HG03439 (cell line): ENCODE measurements at regions not wholly inside any gene's neighbourhood (a gene's known extent, or its start where the extent isn't known, plus 50 kb on each side); places are given as distances from the start of the nearest gene placed in this dataset.

Experiments
- ATAC-seq: cut with Tn5 transposase; IDR thresholded peaks from one replicate; pipeline ENCODE4 v1.9.1; 2021; ENCODE audit warnings: mild to moderate bottlenecking, moderate library complexity; ENCODE audit not compliant: unreplicated experiment

GRCh38 chr19:28404472-28404871, 808.5 kb downstream of the UQCRFS1 start:
- ATAC-seq = no peak

DNA sequence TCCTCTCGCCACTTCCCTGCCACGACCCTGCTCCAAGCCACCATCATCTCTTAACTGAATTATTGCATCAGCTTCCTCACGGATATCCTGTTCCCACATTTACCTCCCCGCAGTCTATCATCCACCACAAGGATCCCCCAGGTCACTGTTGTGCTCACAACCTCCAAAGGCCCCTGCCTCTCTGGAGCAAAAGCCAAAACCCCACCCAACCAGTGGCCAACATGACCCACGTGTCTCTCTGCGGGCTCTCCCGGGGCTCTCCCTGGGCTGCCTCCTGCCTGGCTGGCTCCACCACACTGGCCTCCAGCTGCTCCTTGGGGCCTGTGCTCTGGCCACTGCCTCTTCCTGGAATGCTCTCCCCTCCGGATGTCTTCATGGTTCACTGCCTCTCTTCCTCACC, 809.3 kb downstream of the UQCRFS1 start:
- no peak for ATAC-seq

- no peak for ATAC-seq
These were observed 810.2 kb downstream of the UQCRFS1 start for GRCh38 chr19:28402701-28403290.

DNA sequence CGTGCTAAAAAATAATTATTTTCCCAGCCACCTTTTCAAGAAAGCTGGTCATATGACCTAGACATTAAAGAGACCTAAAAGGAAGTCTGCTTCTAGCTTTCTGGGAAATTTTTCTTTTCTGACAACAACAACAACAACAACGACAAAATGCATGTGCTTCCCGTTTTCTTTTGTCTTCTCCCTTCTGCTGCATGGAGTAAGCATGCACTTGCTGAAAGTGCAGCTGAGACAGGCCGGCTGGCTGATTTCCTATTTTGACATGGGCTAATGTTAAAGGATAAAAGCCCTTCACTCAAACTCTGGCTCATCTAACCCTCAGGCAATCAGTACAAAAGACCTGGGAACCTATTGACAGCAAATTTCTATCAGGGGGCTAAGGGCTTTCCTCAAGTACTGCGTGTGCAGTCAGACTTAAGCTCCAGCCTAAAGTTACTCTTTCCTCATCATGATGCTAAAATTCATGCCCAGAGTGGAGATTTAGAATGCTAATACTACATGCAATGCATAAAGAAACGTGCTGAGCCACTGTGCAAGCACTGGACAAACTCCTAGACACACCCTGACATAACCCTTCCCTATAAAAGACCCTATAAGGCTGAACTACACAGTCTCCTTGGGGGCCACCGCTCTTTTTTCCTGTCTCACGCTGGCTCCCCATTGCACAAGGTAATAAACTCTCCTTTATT, 811.1 kb downstream of the UQCRFS1 start:
- ATAC-seq = no peak

DNA sequence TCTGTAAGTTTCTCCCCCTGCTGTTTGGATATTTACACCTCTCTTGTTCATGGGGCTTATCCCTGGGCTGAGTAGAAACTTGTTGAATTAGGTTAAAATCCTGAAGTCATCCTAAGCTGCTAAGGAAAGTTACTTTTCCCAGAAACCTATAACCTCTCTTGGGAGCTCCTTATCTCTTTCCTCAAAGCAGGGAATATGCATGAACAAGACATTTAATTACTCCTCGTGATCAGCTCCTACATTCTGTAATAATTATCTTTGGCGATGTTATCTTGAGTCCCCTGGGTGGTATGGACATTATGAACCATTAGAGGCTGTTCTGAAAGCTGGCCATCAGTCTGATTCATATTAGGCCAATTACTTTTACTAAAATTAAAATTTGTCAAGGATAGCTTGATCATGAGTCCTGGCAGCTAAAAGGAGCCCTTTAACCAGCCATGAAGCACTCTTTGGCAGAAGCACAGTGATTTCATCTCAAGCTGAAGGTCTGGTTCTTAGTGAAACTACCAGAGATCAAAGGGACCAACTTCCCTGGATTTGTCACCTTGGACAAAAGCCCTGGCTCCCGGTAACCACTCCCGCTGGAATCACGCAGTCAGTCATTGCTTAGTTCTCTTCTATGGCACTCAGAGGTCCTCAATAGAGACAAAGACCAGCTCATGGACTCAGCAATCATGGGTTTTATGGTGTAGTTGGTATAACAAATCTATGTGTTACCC, 811.8 kb downstream of the UQCRFS1 start:
- no peak for ATAC-seq

DNA sequence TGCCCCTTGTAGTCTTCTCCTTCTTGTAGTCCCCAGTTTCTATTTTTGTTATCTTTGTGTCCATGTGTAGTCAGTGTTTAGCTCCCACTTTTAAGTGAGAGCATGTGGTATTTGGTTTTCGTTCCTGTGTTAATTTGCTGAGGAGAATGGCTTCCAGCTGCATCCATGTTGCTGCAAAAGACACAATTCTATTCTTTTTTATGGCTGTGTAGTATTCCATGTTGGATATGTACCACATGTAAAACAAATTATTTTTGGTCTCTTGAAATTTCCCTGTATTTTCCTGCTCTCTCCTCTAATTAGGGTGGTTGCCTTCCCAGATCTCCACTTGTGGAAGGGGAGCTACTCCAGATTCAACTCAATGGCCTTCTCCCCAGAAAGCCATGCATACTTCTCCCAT, 813.8 kb downstream of the UQCRFS1 start:
- no peak for ATAC-seq

GRCh38 chr19:28397800-28398199, 815.2 kb downstream of the UQCRFS1 start:
- no peak for ATAC-seq

GRCh38 chr19:28397306-28397705, 815.6 kb downstream of the UQCRFS1 start:
- no peak for ATAC-seq

GRCh38 chr19:28396287-28396831, 816.6 kb downstream of the UQCRFS1 start:
- ATAC-seq = no peak

GRCh38 chr19:28394725-28395124, 818.2 kb downstream of the UQCRFS1 start:
- no peak for ATAC-seq

DNA sequence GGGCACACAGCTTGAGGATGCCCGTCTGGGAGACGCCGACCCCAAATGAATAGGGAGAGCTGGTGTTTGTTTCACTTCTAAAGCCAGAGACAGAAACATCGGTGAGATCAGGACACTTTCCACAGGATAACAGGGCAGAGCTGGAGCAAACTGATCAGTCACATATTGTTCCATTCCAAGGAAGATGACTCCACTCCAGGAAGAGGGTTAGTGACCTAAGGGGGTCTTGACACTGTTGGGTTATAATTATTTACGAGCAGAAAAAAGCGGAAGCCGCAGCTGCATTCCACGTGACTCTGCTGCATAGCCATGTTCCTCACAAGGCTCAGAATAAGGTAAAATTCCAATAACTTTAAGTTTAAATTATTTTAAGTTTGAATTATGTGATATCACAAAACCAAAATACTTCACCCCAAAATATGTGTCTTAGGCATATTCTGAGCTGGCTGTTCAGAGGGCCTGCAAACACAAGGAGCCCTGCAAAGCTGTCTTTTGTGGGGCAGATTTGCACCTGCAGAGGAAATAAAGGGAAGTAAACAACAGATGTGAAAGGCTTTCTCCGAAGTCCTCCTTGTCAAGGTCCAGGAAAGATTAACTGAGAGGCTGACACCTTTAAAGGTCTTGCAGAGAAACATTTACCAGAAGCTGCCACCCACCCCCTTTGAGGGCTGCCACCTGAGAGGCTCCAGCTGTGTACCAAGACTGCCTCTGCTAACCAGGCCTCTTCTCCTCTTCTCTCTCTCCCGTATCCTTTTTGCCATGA, 819.2 kb downstream of the UQCRFS1 start:
- no peak for ATAC-seq

DNA sequence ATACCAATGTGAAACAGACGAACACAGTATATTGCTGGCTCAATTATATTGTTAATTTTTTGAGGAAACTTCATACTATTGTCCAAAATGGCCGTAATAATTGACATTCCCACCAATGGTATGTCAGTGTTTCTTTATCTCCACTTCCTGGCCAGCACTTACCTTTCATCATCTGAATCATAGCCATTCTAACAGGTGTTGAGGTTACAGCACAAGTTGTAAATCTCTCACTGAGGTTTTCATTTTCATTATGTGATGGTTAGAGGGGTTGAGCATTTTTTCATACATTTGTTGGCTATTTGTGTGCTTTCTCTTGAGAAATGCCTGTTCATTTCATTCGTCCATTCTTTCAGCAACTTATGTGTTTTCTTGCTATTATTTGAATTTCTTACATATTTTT, 824.0 kb downstream of the UQCRFS1 start:
- ATAC-seq = no peak

GRCh38 chr19:28387507-28387906, 825.4 kb downstream of the UQCRFS1 start:
- ATAC-seq = no peak

- ATAC-seq = no peak
These were observed 826.5 kb downstream of the UQCRFS1 start for GRCh38 chr19:28386470-28386869.

DNA sequence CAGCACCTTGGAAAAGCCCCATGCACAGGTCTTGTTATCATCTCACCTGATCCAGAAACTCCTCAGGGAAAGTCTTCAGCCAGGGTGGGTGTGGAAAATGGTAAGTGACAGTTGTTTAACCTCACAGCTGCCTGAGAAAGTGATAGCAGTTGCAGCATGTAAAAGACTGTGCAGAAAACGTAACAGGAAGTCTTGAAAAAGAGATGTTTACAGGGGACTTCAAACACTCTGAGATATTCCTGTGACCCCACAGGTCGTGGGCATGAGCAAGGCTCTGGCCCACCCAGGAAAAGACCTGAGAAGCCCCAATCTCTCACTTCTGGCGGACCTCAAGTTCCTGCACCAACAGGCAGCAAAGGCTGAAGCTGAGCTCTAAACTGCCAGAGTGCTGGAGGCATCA, 826.9 kb downstream of the UQCRFS1 start:
- no peak for ATAC-seq

DNA sequence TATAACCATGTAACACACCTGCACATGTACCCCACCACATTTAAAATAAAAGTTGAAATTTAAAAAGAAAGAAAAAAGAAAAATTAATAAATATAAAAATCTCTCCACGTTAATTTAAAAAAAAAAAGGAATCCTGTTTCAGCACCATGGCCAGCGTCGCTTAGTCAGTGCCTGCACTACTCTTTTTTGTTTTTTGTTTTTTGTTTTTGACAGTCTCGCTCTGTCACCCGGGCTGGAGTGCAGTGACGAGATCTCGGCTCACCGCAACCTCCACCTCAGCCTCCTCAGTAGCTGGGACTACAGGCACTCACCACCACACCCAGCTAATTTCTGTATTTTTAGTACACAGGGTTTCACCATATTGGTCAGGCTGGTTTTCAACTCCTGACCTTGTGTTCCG, 835.9 kb downstream of the UQCRFS1 start:
- no peak for ATAC-seq

DNA sequence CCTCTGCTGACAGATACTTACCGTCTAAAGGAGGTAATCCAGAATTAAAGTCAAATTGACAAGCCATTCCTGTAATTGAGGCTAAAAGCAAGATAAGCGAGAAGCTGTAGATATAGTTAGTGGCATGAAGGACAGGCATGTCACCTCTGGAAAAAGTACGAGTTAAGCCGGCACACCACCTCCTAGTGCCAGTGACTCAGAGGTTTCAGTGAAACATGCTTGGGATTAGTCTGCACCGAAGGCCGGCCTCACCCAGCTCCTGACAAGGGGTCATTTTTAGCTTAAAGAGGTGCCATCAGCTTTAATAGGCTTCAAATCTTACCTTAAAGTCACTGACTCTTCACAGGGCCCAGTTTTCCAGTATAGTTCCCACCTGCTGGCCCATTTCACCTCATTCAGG, 838.0 kb downstream of the UQCRFS1 start:
- ATAC-seq = no peak

DNA sequence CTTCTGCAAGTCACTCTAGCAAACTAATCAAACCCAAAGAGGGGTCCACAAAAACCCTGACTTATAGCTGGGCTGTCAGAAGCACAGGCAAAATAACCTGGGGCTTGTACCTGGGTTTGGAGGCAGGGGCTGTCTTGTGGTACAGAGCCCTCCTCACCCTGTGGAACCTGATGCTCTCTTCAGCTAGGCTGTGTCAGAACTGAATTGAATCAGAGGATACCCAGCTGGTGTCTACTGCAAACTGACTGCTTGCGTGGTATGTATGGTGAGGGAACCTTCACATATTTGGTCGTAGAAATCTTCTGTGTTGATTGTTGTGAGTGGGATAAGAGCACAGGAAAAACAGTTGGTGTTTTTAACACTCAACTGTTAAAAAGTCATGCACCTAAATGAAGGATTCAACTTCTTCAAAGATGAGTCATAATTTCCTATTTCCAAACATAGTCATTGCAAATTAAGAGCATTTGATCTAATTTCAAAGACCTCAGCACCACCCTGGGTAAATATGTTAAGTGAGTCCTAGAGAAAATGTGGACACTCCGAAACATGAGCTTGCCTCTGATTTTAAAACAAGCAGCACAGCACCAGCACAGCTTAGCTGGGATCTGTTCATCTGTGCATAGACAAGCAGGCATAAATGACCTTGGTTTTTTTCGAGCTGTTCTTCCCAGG, 840.2 kb downstream of the UQCRFS1 start:
- no peak for ATAC-seq

DNA sequence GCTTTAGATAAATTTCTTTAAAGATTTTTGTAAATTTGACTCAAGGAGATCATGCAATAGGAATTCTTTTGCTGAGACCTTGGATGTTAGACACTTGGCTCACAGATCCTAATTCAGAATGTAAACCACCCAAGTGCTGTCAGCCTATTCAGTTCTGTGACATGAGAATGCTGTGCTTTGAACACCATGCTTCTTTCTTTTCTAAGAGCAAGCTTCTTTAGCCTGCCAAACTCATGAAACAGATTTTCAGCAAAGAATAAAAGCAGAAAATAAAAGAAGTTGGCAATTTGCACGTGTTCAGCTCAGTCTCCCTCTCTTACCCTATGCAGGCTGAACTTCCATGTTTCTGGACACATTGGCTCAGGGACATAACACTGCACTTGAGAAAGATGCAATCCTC, 845.8 kb downstream of the UQCRFS1 start:
- no peak for ATAC-seq

DNA sequence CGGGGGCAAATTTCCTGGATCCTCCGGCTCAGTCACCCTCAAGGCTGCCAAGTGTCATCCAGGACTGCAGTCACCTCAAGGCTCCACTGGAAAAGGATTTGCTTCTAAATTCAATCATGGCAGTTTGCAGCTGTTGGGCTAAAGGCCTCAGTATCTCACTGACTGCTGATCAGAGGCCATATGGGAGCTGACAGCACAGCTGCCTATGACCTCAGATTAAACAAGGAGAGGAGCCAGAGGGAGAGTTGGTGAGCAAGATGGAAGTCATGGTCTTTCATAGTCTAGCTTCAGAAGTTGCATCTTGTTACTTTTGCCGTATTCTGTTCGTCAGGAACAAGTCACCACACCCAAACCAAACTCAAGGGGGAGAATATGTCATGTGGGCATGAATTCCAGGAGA, 849.7 kb downstream of the UQCRFS1 start:
- no peak for ATAC-seq
